ENCODE measurements at regions not wholly inside any gene's neighbourhood (a gene's known extent, or its start where the extent isn't known, plus 50 kb on each side); places are given as distances from the start of the nearest gene placed in this dataset.
"Not testable (repeated sequence)": the region's sequence is repeated elsewhere in the genome, so short reads cannot be mapped to it uniquely, and the experiment has no call there.

DNA sequence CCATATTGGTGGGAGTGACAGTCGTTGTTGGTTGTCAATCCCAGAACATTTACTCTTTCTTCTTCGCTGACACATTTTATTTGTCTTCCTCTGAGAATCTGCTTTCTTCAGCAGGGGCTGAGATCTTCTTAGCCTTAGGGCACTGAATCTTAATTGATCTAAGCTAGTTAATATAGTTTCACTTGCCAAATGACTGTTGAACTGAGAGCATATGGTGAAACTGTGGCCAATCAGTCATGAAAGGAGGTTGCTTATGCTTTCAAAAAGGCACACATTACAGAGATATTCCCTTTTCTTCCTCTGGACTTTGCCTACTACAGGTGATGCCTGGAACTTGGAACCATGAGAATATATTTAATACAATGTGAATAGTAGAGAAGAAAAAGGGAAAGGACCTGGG is 60.0 kb upstream of the KIAA0040 start:
- POLR2A ChIA-PET, result no interaction called here
- no TSS peak for BruUV-seq (replicated peaks)
- Mint-ChIP-seq H3K27ac (ENCODE audit: unreplicated experiment) (no peak overlapping the region), H3K36me3 (ENCODE audit: insufficient read depth, unreplicated experiment) (no peaks in the 10 kb centered on the region), H3K4me3 (ENCODE audit: unreplicated experiment) (no peak overlapping the region), H3K27me3 (ENCODE audit: insufficient read depth, unreplicated experiment) (no peaks in the 10 kb centered on the region), H3K9me3 (ENCODE audit: unreplicated experiment) (peaks cover 33% of the 10 kb centered on the region), H3K4me1 (ENCODE audit: low read depth, unreplicated experiment) (peaks cover 15% of the 10 kb centered on the region)
- TF ChIP-seq, protein P1, sequence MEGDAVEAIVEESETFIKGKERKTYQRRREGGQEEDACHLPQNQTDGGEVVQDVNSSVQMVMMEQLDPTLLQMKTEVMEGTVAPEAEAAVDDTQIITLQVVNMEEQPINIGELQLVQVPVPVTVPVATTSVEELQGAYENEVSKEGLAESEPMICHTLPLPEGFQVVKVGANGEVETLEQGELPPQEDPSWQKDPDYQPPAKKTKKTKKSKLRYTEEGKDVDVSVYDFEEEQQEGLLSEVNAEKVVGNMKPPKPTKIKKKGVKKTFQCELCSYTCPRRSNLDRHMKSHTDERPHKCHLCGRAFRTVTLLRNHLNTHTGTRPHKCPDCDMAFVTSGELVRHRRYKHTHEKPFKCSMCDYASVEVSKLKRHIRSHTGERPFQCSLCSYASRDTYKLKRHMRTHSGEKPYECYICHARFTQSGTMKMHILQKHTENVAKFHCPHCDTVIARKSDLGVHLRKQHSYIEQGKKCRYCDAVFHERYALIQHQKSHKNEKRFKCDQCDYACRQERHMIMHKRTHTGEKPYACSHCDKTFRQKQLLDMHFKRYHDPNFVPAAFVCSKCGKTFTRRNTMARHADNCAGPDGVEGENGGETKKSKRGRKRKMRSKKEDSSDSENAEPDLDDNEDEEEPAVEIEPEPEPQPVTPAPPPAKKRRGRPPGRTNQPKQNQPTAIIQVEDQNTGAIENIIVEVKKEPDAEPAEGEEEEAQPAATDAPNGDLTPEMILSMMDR (IDR thresholded peaks at IDR 0.05; ENCODE audit: insufficient read depth in 1 of 2, low read depth in 1 of 2, low read length in 1 of 2, severe bottlenecking in 1 of 2, unreplicated experiment in 1 of 2), result no peak
- peak in 1 of 2 experiments; percentile 3 for DNase-seq
- intact Hi-C loops (cut with micrococcal nuclease; ENCODE audit: unreplicated experiment), result no loop called here
- no peak overlapping the region for H3K4me3 ChIP-seq (ENCODE audit: low read depth, low read length)
- H3K36me3 ChIP-seq (ENCODE audit: control insufficient read depth, insufficient read depth, low read length), result no peaks in the 10 kb centered on the region
- peaks cover 22% of the 10 kb centered on the region for H3K4me1 ChIP-seq
- peaks cover 9% of the 10 kb centered on the region for H3K9me3 ChIP-seq
- H3K27me3 ChIP-seq (replicated peaks; ENCODE audit: control insufficient read depth, insufficient read depth, low read length), result no peaks in the 10 kb centered on the region
- CTCF ChIA-PET, result interaction anchor here (1.5 kb wide), 1 partner anchor 101 kb away, joined by 6 read pairs; no protein-coding TSS in a partner anchor

DNA sequence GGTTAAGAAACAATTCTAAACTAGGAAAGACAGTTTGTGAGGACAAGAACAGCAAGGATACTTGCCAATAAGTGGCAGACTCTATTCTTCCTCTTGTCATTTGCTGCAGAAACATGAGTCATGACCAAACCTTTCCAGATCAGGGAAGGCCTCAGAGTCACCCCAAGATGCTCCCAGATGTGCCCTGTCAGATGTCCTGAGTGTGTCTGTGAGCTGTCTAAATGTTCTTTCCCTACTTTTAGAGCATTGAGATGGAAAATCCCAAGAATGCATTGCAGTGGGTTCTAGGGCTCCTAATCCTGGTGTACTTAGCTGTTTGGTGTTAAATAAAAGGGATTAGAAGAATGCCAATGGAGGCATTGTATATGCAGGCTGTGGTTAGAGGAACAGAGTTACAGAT is 57.5 kb upstream of the KIAA0040 start:
- Histone ChIP-seq H3K27me3 (replicated peaks; ENCODE audit: control insufficient read depth, insufficient read depth, low read length) (no peaks in the 10 kb centered on the region), H3K4me3 (ENCODE audit: low read depth, low read length) (no peak overlapping the region), H3K4me1 (peaks cover 22% of the 10 kb centered on the region), H3K9me3 (peaks cover 9% of the 10 kb centered on the region), H3K36me3 (ENCODE audit: control insufficient read depth, insufficient read depth, low read length) (no peaks in the 10 kb centered on the region)
- no peak for DNase-seq
- Mint-ChIP-seq H3K27me3 (ENCODE audit: insufficient read depth, unreplicated experiment) (no peaks in the 10 kb centered on the region), H3K4me1 (ENCODE audit: low read depth, unreplicated experiment) (peaks cover 15% of the 10 kb centered on the region), H3K27ac (ENCODE audit: unreplicated experiment) (no peak overlapping the region), H3K9me3 (ENCODE audit: unreplicated experiment) (peaks cover 33% of the 10 kb centered on the region), H3K4me3 (ENCODE audit: unreplicated experiment) (no peak overlapping the region), H3K36me3 (ENCODE audit: insufficient read depth, unreplicated experiment) (no peaks in the 10 kb centered on the region)
- CTCF ChIA-PET, result no interaction called here
- no TSS peak for BruUV-seq (replicated peaks)
- POLR2A ChIA-PET, result no interaction called here
- intact Hi-C loops (cut with micrococcal nuclease; ENCODE audit: unreplicated experiment), result no loop called here
- TF ChIP-seq, protein P1 (IDR thresholded peaks at IDR 0.05; ENCODE audit: insufficient read depth in 1 of 2, low read depth in 1 of 2, low read length in 1 of 2, severe bottlenecking in 1 of 2, unreplicated experiment in 1 of 2), result no peak

DNA sequence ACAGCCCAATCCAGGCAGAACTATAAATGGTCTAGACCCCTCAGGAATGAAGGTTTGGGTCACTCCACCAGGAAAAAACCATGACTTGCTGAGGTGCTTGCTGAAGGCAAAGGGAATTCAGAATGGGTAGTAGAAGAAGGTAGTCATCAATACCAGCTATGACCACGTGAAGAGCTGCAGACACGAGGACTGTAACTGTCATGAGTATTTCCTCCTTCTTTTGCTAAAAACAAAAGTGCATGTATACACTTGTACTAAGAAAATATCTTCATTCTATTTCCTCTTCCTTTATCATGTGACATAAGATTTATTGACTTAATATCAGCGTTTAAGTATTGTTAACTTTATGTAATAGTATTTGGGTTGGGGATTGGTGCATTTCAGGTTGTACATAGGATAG is 55.5 kb upstream of the KIAA0040 start:
- intact Hi-C loops (cut with micrococcal nuclease; ENCODE audit: unreplicated experiment); H3K36me3 ChIP-seq (ENCODE audit: control insufficient read depth, insufficient read depth, low read length); POLR2A ChIA-PET; H3K4me3 ChIP-seq (ENCODE audit: low read depth, low read length); BruUV-seq (replicated peaks); H3K4me1 Mint-ChIP-seq (ENCODE audit: low read depth, unreplicated experiment); H3K4me3 Mint-ChIP-seq (ENCODE audit: unreplicated experiment); H3K36me3 Mint-ChIP-seq (ENCODE audit: insufficient read depth, unreplicated experiment); H3K27me3 Mint-ChIP-seq (ENCODE audit: insufficient read depth, unreplicated experiment); H3K27ac Mint-ChIP-seq (ENCODE audit: unreplicated experiment); CTCF ChIA-PET; H3K9me3 ChIP-seq; DNase-seq; H3K27me3 ChIP-seq (replicated peaks; ENCODE audit: control insufficient read depth, insufficient read depth, low read length): not testable (repeated sequence)
- peaks cover 46% of the 10 kb centered on the region for H3K9me3 Mint-ChIP-seq (ENCODE audit: unreplicated experiment)
- peaks cover 14% of the 10 kb centered on the region for H3K4me1 ChIP-seq

DNA sequence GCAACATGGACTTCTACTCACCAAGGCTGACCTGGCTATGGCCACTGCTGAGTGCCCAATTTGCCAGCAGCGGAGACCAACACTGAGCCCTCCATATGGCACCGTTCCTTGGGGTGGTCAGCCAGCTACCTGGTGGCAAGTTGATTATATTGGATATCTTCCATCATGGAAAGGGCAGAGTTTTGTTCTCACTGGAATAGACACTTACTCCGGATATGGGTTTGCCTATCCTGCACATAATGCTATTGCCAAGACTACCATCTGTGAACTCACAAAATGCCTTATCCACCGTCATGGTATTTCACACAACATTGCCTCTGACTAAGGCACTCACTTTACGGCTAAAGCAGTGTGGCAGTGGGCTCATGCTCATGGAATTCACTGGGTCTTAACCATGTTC is 54.5 kb upstream of the KIAA0040 start:
- BruUV-seq (replicated peaks); H3K9me3 ChIP-seq; H3K27me3 Mint-ChIP-seq (ENCODE audit: insufficient read depth, unreplicated experiment); intact Hi-C loops (cut with micrococcal nuclease; ENCODE audit: unreplicated experiment); POLR2A ChIA-PET; H3K4me1 ChIP-seq; H3K36me3 Mint-ChIP-seq (ENCODE audit: insufficient read depth, unreplicated experiment); CTCF ChIA-PET; H3K4me3 Mint-ChIP-seq (ENCODE audit: unreplicated experiment); H3K27ac Mint-ChIP-seq (ENCODE audit: unreplicated experiment); H3K4me3 ChIP-seq (ENCODE audit: low read depth, low read length); H3K36me3 ChIP-seq (ENCODE audit: control insufficient read depth, insufficient read depth, low read length); H3K4me1 Mint-ChIP-seq (ENCODE audit: low read depth, unreplicated experiment); DNase-seq; H3K27me3 ChIP-seq (replicated peaks; ENCODE audit: control insufficient read depth, insufficient read depth, low read length): not testable (repeated sequence)
- H3K9me3 Mint-ChIP-seq (ENCODE audit: unreplicated experiment), result peaks cover 48% of the 10 kb centered on the region

All from Caco-2 (cell line).